ENCODE measurements at regions not wholly inside any gene's neighbourhood (a gene's known extent, or its start where the extent isn't known, plus 50 kb on each side); places are given as distances from the start of the nearest gene placed in this dataset.

DNA sequence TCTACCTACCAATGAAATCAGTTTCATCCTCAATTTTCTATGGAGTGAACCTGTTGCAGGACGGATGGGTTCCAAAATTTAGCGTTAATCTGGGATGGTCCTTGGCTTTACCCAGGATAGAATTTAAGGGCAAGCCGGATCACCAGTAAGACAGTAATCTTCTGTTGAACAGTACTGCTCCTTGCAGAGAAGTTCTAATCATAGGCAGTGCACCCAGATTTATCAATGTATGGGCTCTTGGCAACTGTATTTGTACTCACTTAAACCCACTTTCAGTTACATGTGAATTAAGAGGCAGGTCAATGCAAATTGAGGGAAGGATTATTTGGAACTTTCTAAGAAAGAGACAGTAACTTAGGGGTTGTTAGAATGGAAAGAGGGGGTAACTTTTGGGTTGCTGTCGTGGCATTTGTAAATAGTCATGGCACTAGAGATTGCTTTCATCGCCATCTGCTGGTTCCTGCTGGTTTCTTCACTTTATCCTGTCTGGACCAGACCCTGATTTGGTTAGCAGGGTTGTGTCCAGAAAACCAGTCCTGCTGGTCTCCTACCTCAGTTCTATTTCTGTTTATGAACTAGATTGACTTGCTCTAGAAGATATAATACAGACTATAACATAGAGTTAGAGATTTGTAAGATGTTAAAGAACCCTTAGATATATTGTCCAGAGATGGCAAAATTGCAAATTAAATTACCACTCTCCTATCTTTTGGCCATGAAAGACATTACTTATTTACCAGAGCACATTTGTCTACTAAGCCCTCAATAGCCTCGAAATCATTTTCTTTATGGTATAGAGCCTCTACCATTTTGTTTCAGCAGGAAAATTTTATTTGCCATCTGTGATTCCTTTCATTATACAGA lies 646.3 kb downstream of the UTRN start:
- no peak overlapping the region for H3K27ac Mint-ChIP-seq (ENCODE audit: unreplicated experiment)
- TF ChIP-seq, protein P1, sequence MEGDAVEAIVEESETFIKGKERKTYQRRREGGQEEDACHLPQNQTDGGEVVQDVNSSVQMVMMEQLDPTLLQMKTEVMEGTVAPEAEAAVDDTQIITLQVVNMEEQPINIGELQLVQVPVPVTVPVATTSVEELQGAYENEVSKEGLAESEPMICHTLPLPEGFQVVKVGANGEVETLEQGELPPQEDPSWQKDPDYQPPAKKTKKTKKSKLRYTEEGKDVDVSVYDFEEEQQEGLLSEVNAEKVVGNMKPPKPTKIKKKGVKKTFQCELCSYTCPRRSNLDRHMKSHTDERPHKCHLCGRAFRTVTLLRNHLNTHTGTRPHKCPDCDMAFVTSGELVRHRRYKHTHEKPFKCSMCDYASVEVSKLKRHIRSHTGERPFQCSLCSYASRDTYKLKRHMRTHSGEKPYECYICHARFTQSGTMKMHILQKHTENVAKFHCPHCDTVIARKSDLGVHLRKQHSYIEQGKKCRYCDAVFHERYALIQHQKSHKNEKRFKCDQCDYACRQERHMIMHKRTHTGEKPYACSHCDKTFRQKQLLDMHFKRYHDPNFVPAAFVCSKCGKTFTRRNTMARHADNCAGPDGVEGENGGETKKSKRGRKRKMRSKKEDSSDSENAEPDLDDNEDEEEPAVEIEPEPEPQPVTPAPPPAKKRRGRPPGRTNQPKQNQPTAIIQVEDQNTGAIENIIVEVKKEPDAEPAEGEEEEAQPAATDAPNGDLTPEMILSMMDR (IDR thresholded peaks at IDR 0.05): peak; percentile 85
- H3K36me3 Mint-ChIP-seq (ENCODE audit: unreplicated experiment): peaks cover 6% of the 10 kb centered on the region
- no peaks in the 10 kb centered on the region for H3K4me1 Mint-ChIP-seq (ENCODE audit: unreplicated experiment)
- no peak for DNase-seq (ENCODE audit: extremely low spot score, unreplicated experiment)
- no peak overlapping the region for H3K4me3 Mint-ChIP-seq (ENCODE audit: unreplicated experiment)
- H3K9me3 Mint-ChIP-seq (ENCODE audit: unreplicated experiment): peaks cover 12% of the 10 kb centered on the region
- no peaks in the 10 kb centered on the region for H3K27me3 Mint-ChIP-seq (ENCODE audit: unreplicated experiment)

DNA sequence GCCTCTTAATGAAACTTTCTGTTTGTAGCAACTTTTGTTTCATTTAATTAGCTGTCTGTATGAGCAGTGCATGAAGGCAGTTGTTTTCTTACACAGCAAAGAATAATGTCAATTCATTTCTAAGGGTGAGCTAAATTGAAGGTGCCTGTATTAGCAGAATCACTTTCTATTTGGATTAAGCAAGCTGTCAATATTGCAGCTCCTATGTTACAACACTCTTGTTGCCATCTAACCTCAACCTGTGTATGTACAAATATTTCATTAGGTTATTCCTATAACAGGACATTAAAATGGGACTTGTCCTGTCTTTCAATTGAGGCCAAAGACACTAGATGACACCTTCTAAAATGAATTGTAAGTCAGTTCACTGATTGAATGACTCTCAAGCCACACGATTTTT lies 647.5 kb downstream of the UTRN start:
- Mint-ChIP-seq H3K27ac (ENCODE audit: unreplicated experiment) (no peak overlapping the region), H3K9me3 (ENCODE audit: unreplicated experiment) (peaks cover 12% of the 10 kb centered on the region), H3K4me3 (ENCODE audit: unreplicated experiment) (no peak overlapping the region), H3K27me3 (ENCODE audit: unreplicated experiment) (no peaks in the 10 kb centered on the region), H3K4me1 (ENCODE audit: unreplicated experiment) (no peaks in the 10 kb centered on the region), H3K36me3 (ENCODE audit: unreplicated experiment) (peaks cover 6% of the 10 kb centered on the region)
- DNase-seq (ENCODE audit: extremely low spot score, unreplicated experiment): no peak
- TF ChIP-seq, protein P1 (IDR thresholded peaks at IDR 0.05): no peak

DNA sequence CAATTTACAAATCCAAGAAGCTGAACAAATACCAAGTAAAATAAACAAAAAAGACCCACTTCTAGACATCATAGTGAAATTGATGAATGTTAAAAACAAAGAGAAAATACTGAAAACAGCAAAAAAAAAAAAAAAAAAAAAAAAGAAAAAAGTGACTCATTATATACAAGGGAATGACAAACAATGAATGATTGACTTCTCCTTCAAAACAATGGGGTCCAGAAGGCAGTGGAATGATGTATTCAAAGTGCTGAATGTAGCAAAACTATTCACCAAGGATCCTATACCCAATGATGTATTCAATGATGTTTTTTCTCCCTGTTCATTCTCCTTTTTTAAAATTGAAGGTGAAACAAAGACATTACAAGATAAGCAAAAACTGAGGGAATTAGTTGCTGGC lies 650.0 kb downstream of the UTRN start:
- no peak for DNase-seq (ENCODE audit: extremely low spot score, unreplicated experiment)
- Mint-ChIP-seq H3K4me1 (ENCODE audit: unreplicated experiment) (no peaks in the 10 kb centered on the region), H3K27ac (ENCODE audit: unreplicated experiment) (no peak overlapping the region)

DNA sequence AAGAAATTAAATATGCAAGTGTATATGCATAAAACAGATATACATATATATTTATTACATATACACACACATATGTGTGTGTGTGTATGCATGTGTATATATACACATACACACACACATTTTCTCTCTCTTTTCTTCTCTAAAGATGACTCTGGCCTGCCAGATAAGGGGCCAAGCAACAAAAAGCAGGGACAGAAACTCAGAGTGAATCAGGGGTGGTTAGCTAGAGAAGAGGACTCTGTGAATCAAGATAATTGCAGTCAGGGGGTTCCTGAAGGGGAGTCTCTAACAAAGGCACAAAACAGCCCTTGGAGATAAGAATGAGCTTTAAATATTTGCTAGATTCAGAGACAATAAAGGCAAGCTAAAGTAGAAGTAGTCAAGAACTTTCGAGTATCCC lies 650.5 kb downstream of the UTRN start:
- Mint-ChIP-seq H3K27ac (ENCODE audit: unreplicated experiment) (no peak overlapping the region), H3K4me1 (ENCODE audit: unreplicated experiment) (no peaks in the 10 kb centered on the region), H3K27me3 (ENCODE audit: unreplicated experiment) (no peaks in the 10 kb centered on the region), H3K36me3 (ENCODE audit: unreplicated experiment) (peaks cover 6% of the 10 kb centered on the region), H3K9me3 (ENCODE audit: unreplicated experiment) (peaks cover 12% of the 10 kb centered on the region), H3K4me3 (ENCODE audit: unreplicated experiment) (no peak overlapping the region)
- DNase-seq (ENCODE audit: extremely low spot score, unreplicated experiment): no peak
- TF ChIP-seq, protein P1 (IDR thresholded peaks at IDR 0.05): no peak

More for the DNA sequence above, 650.0 kb downstream of the UTRN start:
- Mint-ChIP-seq H3K27me3 (ENCODE audit: unreplicated experiment) (no peaks in the 10 kb centered on the region), H3K36me3 (ENCODE audit: unreplicated experiment) (peaks cover 6% of the 10 kb centered on the region), H3K4me3 (ENCODE audit: unreplicated experiment) (no peak overlapping the region), H3K9me3 (ENCODE audit: unreplicated experiment) (peaks cover 12% of the 10 kb centered on the region)
- TF ChIP-seq, protein P1 (IDR thresholded peaks at IDR 0.05): no peak

DNA sequence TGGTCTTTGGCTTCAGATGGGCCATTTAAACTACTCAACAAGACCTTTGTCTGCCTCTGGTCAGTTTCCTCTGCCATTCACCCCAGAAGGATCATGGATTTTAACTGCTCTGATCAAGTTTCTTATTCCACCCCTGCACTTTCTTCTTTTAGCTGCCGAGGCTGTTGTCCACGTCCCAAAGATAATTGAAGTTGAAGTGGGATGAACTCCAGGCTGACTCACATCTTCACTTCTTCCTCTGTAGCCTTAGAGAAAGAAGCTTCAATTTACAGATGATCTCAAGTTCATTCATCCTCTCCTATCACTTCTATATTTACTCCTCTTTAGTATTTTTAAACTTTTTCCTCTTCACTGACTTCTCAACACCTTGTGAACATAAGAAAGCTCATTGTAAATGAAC lies 651.6 kb downstream of the UTRN start:
- peaks cover 12% of the 10 kb centered on the region for H3K9me3 Mint-ChIP-seq (ENCODE audit: unreplicated experiment)
- peaks cover 6% of the 10 kb centered on the region for H3K36me3 Mint-ChIP-seq (ENCODE audit: unreplicated experiment)
- no peak overlapping the region for H3K4me3 Mint-ChIP-seq (ENCODE audit: unreplicated experiment)
- H3K27me3 Mint-ChIP-seq (ENCODE audit: unreplicated experiment): no peaks in the 10 kb centered on the region
- no peak overlapping the region for H3K27ac Mint-ChIP-seq (ENCODE audit: unreplicated experiment)
- no peaks in the 10 kb centered on the region for H3K4me1 Mint-ChIP-seq (ENCODE audit: unreplicated experiment)
- no peak for DNase-seq (ENCODE audit: extremely low spot score, unreplicated experiment)
- TF ChIP-seq, protein P1 (IDR thresholded peaks at IDR 0.05): no peak

All from osteocyte (in vitro differentiated cells).